OCI-LY1 (cell line): ENCODE measurements at regions not wholly inside any gene's neighbourhood (a gene's known extent, or its start where the extent isn't known, plus 50 kb on each side); places are given as distances from the start of the nearest gene placed in this dataset.

Experiments
- H2AFZ ChIP-seq: fragments of 200-600 bp; sonication (generic), shearing (Covaris generic); 2 replicates; pipeline ENCODE4 v1.6.0; 2014; ENCODE audit warnings: antibody characterized with exemption, mild to moderate bottlenecking, low read length
- H3F3A ChIP-seq: fragments of 200-600 bp; sonication (generic), shearing (Covaris generic); 2 replicates; pipeline ENCODE4 v1.6.0; 2014; ENCODE audit warnings: mild to moderate bottlenecking, antibody characterized with exemption, low read length, moderate library complexity; ENCODE audit not compliant: insufficient read depth
- H3K27ac ChIP-seq: fragments of 200-600 bp; sonication (generic); 2 replicates; pipeline ENCODE4 v1.5.1; 2014; ENCODE audit warnings: low read length, mixed run types, mild to moderate bottlenecking, low read depth; ENCODE audit not compliant: poor library complexity, severe bottlenecking
- H3K27me3 ChIP-seq: fragments of 200-600 bp; sonication (generic); 2 replicates; pipeline ENCODE4 v1.6.0; 2014; ENCODE audit warnings: antibody characterized with exemption, mild to moderate bottlenecking, low read length, moderate library complexity; ENCODE audit not compliant: insufficient read depth
- H3K36me3 ChIP-seq: fragments of 200-600 bp; sonication (generic); 2 replicates; pipeline ENCODE4 v1.6.1; 2014; ENCODE audit warnings: mild to moderate bottlenecking, antibody characterized with exemption, low read length, moderate library complexity, mixed read lengths; ENCODE audit not compliant: insufficient read depth
- H3K4me1 ChIP-seq: fragments of 200-600 bp; sonication (generic); 2 replicates; pipeline ENCODE4 v1.5.1; 2014; ENCODE audit warnings: mild to moderate bottlenecking, low read length, moderate library complexity; ENCODE audit not compliant: insufficient read depth, severe bottlenecking
- H3K4me2 ChIP-seq: fragments of 200-600 bp; sonication (generic), shearing (Covaris generic); 2 replicates; pipeline ENCODE4 v1.6.1; 2014; ENCODE audit warnings: low read length
- H3K4me3 ChIP-seq: fragments of 200-600 bp; sonication (generic); 2 replicates; pipeline ENCODE4 v1.5.1; 2014; ENCODE audit warnings: low read length, low read depth, mild to moderate bottlenecking, mixed read lengths; ENCODE audit not compliant: poor library complexity, severe bottlenecking
- H3K79me2 ChIP-seq: fragments of 200-600 bp; shearing (Covaris generic); 2 replicates; pipeline ENCODE4 v1.6.1; 2016; ENCODE audit warnings: mixed run types, low read length, mixed read lengths; ENCODE audit not compliant: insufficient read depth
- H3K9ac ChIP-seq: fragments of 200-600 bp; sonication (generic), shearing (Covaris generic); 2 replicates; pipeline ENCODE4 v1.6.1; 2014; ENCODE audit warnings: mild to moderate bottlenecking, low read length, mixed read lengths
- H3K9me2 ChIP-seq: fragments of 200-600 bp; sonication (generic), shearing (Covaris generic); 2 replicates; pipeline ENCODE4 v1.6.1; 2014; ENCODE audit warnings: low read depth, mild to moderate bottlenecking, low read length, mixed read lengths
- H3K9me3 ChIP-seq: fragments of 200-600 bp; shearing (Covaris generic); 2 replicates; pipeline ENCODE4 v1.6.1; 2014; ENCODE audit warnings: low read length, mixed read lengths
- H4K20me1 ChIP-seq: fragments of 200-600 bp; sonication (generic), shearing (Covaris generic); 2 replicates; pipeline ENCODE4 v1.6.0; 2016; ENCODE audit warnings: mild to moderate bottlenecking, low read length; ENCODE audit not compliant: insufficient read depth
- EZH2 ChIP-seq: fragments of 200-600 bp; sonication (generic), shearing (Covaris generic); IDR thresholded peaks from 2 replicates; pipeline ENCODE4 v1.8.0; 2017; ENCODE audit warnings: borderline replicate concordance, mixed run types, mild to moderate bottlenecking, antibody characterized with exemption, low read length, moderate library complexity, mixed read lengths
- TF ChIP-seq, protein P1 (sequence below): fragments of 200-600 bp; sonication (generic), shearing (Covaris generic); IDR thresholded peaks from 2 replicates; pipeline ENCODE4 v1.5.1; 2017; ENCODE audit warnings: mild to moderate bottlenecking, antibody characterized with exemption, low read length, moderate library complexity, mixed read lengths

DNA sequence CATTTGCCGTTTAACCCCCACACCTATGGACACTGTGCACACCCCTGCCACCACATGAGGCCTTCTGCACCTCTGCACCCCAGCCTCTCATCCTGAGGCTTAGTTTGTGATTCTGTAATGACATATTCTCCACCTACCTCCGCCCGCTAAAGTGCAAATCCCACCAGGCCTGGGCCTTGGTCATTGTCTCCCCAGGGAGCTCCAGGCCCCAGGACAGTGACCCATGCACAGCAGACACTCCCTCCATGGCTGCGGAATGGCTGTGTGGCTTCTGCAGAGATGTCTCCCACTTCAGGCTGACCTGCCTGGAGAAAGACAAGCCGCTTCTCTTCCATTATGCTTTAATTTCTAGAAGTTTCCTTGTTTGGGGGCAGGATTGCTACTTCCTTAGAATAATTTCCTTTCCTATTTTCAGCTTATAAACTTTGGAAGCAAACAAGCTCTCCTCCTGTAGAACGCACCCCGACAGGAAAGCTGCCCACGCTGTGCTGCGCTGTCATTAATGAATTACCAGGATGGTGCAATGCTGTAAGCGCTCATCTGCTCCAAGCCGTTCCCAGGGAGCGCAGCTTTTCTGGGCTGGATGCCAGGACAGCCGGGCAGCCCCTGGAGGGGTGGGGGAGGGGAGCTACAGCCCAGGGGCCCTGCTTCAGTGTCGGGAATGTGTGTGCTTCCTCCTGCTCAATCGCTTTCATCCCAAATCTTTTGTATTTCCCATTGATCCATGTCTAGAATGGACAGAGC lies 618.0 kb downstream of the BRD1 start:
- no peak overlapping the region for H2AFZ ChIP-seq
- no peaks in the 10 kb centered on the region for H3K4me1 ChIP-seq
- no peak overlapping the region for H3K27ac ChIP-seq
- H3K36me3 ChIP-seq = no peaks in the 10 kb centered on the region
- no peaks in the 10 kb centered on the region for H3K79me2 ChIP-seq
- no peaks in the 10 kb centered on the region for H3K9me3 ChIP-seq
- H3K4me2 ChIP-seq = no peak overlapping the region
- no peaks in the 10 kb centered on the region for H3K27me3 ChIP-seq
- no peaks in the 10 kb centered on the region for H3K9me2 ChIP-seq
- no peak overlapping the region for H3K9ac ChIP-seq
- no peak for TF ChIP-seq EZH2
- TF ChIP-seq, protein P1, sequence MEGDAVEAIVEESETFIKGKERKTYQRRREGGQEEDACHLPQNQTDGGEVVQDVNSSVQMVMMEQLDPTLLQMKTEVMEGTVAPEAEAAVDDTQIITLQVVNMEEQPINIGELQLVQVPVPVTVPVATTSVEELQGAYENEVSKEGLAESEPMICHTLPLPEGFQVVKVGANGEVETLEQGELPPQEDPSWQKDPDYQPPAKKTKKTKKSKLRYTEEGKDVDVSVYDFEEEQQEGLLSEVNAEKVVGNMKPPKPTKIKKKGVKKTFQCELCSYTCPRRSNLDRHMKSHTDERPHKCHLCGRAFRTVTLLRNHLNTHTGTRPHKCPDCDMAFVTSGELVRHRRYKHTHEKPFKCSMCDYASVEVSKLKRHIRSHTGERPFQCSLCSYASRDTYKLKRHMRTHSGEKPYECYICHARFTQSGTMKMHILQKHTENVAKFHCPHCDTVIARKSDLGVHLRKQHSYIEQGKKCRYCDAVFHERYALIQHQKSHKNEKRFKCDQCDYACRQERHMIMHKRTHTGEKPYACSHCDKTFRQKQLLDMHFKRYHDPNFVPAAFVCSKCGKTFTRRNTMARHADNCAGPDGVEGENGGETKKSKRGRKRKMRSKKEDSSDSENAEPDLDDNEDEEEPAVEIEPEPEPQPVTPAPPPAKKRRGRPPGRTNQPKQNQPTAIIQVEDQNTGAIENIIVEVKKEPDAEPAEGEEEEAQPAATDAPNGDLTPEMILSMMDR = no peak
- H3K4me3 ChIP-seq = no peak overlapping the region
- no peaks in the 10 kb centered on the region for H3F3A ChIP-seq
- H4K20me1 ChIP-seq = no peaks in the 10 kb centered on the region

DNA sequence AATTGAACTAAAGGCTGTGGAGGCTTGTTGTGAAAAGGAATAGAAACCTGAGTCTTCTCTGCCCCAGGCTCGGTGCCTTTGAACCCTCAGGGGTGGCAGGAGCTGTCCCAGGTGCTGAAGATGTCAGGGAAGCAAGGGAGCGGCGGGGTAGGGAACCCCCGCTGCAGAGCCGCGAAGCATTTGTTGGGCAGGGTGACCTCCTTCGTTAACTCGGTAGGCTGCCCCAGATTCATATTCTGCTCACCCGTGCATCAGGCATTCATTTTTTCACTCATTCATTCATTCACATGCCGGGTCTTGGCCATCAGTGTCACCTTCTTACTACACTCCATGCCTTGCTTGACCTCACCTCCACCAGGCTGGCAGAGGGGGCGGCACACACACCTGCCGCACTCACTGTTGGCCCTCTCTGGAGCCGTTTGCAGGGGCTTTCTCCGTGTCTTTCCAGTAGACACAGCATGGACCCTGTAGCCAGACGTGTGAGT lies 618.9 kb downstream of the BRD1 start:
- Histone ChIP-seq H3K27me3 (no peaks in the 10 kb centered on the region), H3K9ac (no peak overlapping the region), H3K4me3 (no peak overlapping the region), H3K9me2 (no peaks in the 10 kb centered on the region), H3K9me3 (no peaks in the 10 kb centered on the region), H3K4me2 (no peak overlapping the region), H3K79me2 (no peaks in the 10 kb centered on the region), H3F3A (no peaks in the 10 kb centered on the region), H4K20me1 (no peaks in the 10 kb centered on the region), H3K36me3 (no peaks in the 10 kb centered on the region), H3K27ac (no peak overlapping the region), H3K4me1 (no peaks in the 10 kb centered on the region), H2AFZ (no peak overlapping the region)
- TF ChIP-seq EZH2 = no peak
- TF ChIP-seq, protein P1 = no peak

DNA sequence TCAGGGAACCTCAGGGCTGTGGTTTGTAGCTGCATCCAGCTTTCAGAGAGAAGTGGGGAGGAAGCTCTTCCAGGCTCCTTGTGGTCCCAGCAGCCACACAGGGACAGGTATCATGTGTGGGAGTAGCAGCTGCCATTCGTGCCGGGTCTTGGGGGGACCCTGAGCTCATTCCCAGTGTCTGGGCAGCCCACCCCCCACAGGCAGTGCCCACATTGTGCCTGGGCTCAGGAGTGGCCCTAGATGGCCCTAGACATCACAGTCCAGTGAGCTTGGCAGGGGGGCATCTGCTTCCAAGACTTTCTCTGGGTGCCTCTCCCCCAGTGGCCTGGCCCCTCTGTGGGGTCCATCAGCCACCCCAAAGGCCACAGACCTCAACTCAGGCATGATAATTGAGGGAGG lies 619.7 kb downstream of the BRD1 start:
- H3K36me3 ChIP-seq = no peaks in the 10 kb centered on the region
- H3K79me2 ChIP-seq = no peaks in the 10 kb centered on the region
- no peaks in the 10 kb centered on the region for H3K27me3 ChIP-seq
- H3F3A ChIP-seq = no peaks in the 10 kb centered on the region
- no peaks in the 10 kb centered on the region for H3K9me3 ChIP-seq
- H3K4me1 ChIP-seq = no peaks in the 10 kb centered on the region
- H3K9ac ChIP-seq = no peak overlapping the region
- H3K27ac ChIP-seq = no peak overlapping the region
- no peak overlapping the region for H3K4me3 ChIP-seq
- TF ChIP-seq EZH2 = no peak
- TF ChIP-seq, protein P1 = no peak
- no peak overlapping the region for H2AFZ ChIP-seq
- H3K9me2 ChIP-seq = no peaks in the 10 kb centered on the region
- H4K20me1 ChIP-seq = no peaks in the 10 kb centered on the region
- no peak overlapping the region for H3K4me2 ChIP-seq
